Activated T-helper 17 cell treated with anti-CD3 and anti-CD28 coated beads, Interleukin-2, amount 50 U/mL, for 72 hours (primary cell): ENCODE measurements at regions not wholly inside any gene's neighbourhood (a gene's known extent, or its start where the extent isn't known, plus 50 kb on each side); places are given as distances from the start of the nearest gene placed in this dataset.

ENCODE experiments used
- ATAC-seq: fragments of 150-1000 bp; cut with Tn5 transposase; replicated peaks from 2 replicates; pipeline ENCODE4 v1.10.0; 2021; ENCODE audit warnings: mild to moderate bottlenecking, moderate library complexity
- H3K27ac Mint-ChIP-seq: one replicate; pipeline ENCODE4 v1.8.0; 2022; ENCODE audit warnings: mixed read lengths
- H3K27me3 Mint-ChIP-seq: one replicate; pipeline ENCODE4 v1.8.0; 2022; ENCODE audit warnings: mixed read lengths
- H3K36me3 Mint-ChIP-seq: one replicate; pipeline ENCODE4 v1.8.0; 2022; ENCODE audit warnings: low read depth, mild to moderate bottlenecking, mixed read lengths
- H3K4me1 Mint-ChIP-seq: one replicate; pipeline ENCODE4 v1.8.0; 2022; ENCODE audit warnings: mixed read lengths
- H3K4me3 Mint-ChIP-seq: one replicate; pipeline ENCODE4 v1.8.0; 2022; ENCODE audit warnings: mild to moderate bottlenecking, mixed read lengths
- H3K9me3 Mint-ChIP-seq: one replicate; pipeline ENCODE4 v1.8.0; 2022; ENCODE audit warnings: mixed read lengths

DNA sequence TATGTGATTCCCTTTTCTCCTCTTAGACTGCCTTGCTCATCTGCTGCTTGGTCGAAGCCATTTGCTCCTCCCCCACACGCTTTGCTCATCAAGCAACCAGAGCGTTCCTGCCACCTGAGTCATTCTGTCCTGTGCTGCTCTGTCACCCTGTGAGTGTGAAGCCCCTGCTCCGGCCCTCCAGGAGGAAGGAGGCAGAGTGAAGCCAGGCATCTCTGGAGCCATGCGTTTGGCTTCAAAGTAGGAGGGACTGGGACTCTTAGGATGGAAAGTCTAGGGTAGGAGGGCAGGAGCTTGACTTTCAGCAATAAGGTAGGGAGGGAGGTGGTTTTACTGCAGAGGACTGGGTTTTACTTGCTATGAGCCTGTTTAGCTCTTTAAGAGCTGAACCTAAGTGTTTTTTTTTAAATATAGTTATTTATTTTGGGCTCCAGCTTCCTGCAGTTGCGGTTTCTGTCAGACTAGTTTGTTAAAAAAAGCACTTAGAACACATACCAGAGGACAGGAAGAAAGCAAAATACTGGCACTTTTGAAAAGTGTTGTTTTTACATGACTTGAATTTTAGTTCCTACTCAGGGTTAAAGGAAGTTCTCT lies 63.6 kb downstream of the SPINK2 start:
- ATAC-seq, result peak; percentile 100
- H3K4me1 Mint-ChIP-seq, result peaks cover 15% of the 10 kb centered on the region
- H3K27me3 Mint-ChIP-seq, result no peaks in the 10 kb centered on the region
- H3K4me3 Mint-ChIP-seq, result peak overlapping the region; percentile 73
- no peaks in the 10 kb centered on the region for H3K9me3 Mint-ChIP-seq
- H3K36me3 Mint-ChIP-seq, result no peaks in the 10 kb centered on the region
- H3K27ac Mint-ChIP-seq, result peak overlapping the region; percentile 89

DNA sequence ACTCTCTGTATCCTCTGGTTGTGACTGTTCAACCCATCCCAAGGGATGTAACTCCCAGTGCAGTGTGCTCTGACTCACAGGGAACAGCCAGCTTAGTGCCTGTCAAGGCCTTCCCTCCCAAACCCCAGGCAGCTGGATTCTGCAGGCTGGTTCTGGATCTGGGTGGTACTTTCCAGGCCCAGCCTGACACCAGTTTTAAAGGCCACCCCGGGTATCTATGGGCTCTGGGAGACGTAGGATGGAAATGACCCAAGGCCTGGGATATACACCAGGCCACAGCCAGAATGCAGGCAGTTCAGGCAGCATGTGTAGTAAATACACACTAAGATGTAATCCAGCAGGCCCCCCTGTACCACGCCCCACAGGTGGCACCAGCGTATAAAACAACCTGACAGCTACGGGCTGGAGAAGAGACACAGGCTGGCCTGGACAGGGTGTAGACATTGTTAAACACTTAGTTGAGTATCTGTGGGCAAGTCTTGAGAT lies 64.2 kb downstream of the SPINK2 start:
- peak; percentile 55 for ATAC-seq
- H3K27me3 Mint-ChIP-seq, result no peaks in the 10 kb centered on the region
- H3K9me3 Mint-ChIP-seq, result no peaks in the 10 kb centered on the region
- H3K4me3 Mint-ChIP-seq, result peak overlapping the region; percentile 73
- no peaks in the 10 kb centered on the region for H3K36me3 Mint-ChIP-seq
- peak overlapping the region; percentile 89 for H3K27ac Mint-ChIP-seq
- H3K4me1 Mint-ChIP-seq, result peaks cover 15% of the 10 kb centered on the region

- Mint-ChIP-seq H3K4me3 (no peak overlapping the region), H3K27ac (peak overlapping the region; percentile 19), H3K4me1 (peaks cover 11% of the 10 kb centered on the region), H3K9me3 (no peaks in the 10 kb centered on the region), H3K36me3 (no peaks in the 10 kb centered on the region), H3K27me3 (no peaks in the 10 kb centered on the region)
- no peak for ATAC-seq
These were observed 65.6 kb downstream of the SPINK2 start for GRCh38 chr4:56755901-56756300.

- no peaks in the 10 kb centered on the region for H3K9me3 Mint-ChIP-seq
- H3K4me1 Mint-ChIP-seq, result peaks cover 5% of the 10 kb centered on the region
- no peak overlapping the region for H3K27ac Mint-ChIP-seq
- no peaks in the 10 kb centered on the region for H3K36me3 Mint-ChIP-seq
- no peak for ATAC-seq
- H3K27me3 Mint-ChIP-seq, result no peaks in the 10 kb centered on the region
- no peak overlapping the region for H3K4me3 Mint-ChIP-seq
These were observed 68.5 kb downstream of the SPINK2 start for GRCh38 chr4:56752985-56753384.

DNA sequence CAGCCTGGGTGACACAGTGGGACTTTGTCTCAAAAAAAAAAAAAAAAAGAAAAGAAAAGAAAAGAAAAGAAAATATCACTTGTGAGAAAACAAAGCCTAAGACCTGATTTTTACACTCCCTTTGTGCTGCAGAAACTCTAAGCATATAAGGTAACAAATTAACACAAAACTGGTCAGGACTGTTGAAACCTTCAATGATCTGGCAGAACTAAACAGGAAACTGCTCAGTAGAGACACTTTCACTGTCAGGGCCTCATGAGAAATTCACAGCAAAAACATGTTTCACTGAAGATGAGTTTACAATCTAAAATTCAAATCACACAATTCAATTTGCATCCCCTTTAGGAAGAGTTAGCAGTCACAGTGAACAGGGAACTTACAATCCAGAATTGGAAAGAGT lies 69.1 kb upstream of the HOPX start:
- no peaks in the 10 kb centered on the region for H3K9me3 Mint-ChIP-seq
- no peaks in the 10 kb centered on the region for H3K27me3 Mint-ChIP-seq
- no peaks in the 10 kb centered on the region for H3K4me1 Mint-ChIP-seq
- H3K4me3 Mint-ChIP-seq, result no peak overlapping the region
- no peak for ATAC-seq
- H3K27ac Mint-ChIP-seq, result no peak overlapping the region
- H3K36me3 Mint-ChIP-seq, result no peaks in the 10 kb centered on the region

DNA sequence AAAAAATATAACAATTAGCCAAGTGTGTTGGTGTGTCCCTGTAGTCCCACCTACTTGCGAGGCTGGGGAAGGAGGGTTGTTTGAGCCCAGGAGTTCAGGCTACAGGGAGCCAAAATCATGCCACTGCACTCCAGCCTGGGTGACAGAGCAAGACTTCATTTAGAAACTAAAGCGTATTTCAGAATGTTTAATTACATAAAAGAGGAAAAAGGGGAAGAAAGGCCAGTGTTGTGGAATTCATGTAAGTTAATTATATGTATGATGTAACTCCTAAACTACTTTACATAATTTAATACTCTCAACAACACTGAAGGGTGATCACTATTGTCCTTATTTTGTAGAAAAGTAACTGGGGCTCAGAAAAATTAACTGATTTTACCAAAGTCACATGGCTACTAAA lies 67.2 kb upstream of the HOPX start:
- Mint-ChIP-seq H3K9me3 (no peaks in the 10 kb centered on the region), H3K27ac (no peak overlapping the region), H3K27me3 (no peaks in the 10 kb centered on the region)

GRCh38 chr4:56746639-56747038 lies 65.5 kb upstream of the HOPX start:
- no peaks in the 10 kb centered on the region for H3K9me3 Mint-ChIP-seq
- H3K4me3 Mint-ChIP-seq, result no peak overlapping the region
- H3K4me1 Mint-ChIP-seq, result no peaks in the 10 kb centered on the region
- H3K27me3 Mint-ChIP-seq, result no peaks in the 10 kb centered on the region
- no peak overlapping the region for H3K27ac Mint-ChIP-seq
- no peak for ATAC-seq
- no peaks in the 10 kb centered on the region for H3K36me3 Mint-ChIP-seq

More for the DNA sequence above, 67.2 kb upstream of the HOPX start:
- no peak for ATAC-seq
- H3K4me1 Mint-ChIP-seq, result no peaks in the 10 kb centered on the region
- no peak overlapping the region for H3K4me3 Mint-ChIP-seq
- no peaks in the 10 kb centered on the region for H3K36me3 Mint-ChIP-seq

- Mint-ChIP-seq H3K4me1 (no peaks in the 10 kb centered on the region), H3K36me3 (no peaks in the 10 kb centered on the region), H3K27ac (no peak overlapping the region), H3K4me3 (no peak overlapping the region), H3K9me3 (no peaks in the 10 kb centered on the region), H3K27me3 (no peaks in the 10 kb centered on the region)
- no peak for ATAC-seq
These were observed 63.9 kb upstream of the HOPX start for GRCh38 chr4:56745042-56745441.

- Mint-ChIP-seq H3K27me3 (no peaks in the 10 kb centered on the region), H3K4me1 (no peaks in the 10 kb centered on the region), H3K4me3 (no peak overlapping the region), H3K36me3 (no peaks in the 10 kb centered on the region), H3K27ac (no peak overlapping the region), H3K9me3 (no peaks in the 10 kb centered on the region)
- peak; percentile 29 for ATAC-seq
These were observed 62.9 kb upstream of the HOPX start for GRCh38 chr4:56744030-56744429.

DNA sequence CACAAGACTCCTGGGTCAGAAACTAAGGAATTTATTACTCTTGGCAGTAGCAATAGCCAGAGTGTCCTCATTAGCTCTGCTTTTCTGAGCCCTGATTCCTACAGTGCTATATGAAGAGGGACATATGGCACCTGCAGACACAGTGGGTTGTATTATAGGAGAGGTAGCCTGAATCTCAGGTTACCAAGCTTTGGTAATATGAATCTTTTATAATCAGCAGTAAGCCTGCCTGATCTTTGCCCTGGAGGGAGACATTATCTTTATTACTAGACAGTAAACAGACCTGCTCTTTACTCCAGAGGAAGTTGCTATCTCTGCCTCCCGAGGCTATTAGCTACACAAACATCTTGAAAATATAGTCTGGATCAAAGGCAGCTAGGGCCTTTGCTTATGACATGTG lies 62.5 kb upstream of the HOPX start:
- Mint-ChIP-seq H3K9me3 (no peaks in the 10 kb centered on the region), H3K27me3 (no peaks in the 10 kb centered on the region), H3K36me3 (no peaks in the 10 kb centered on the region), H3K27ac (no peak overlapping the region), H3K4me1 (no peaks in the 10 kb centered on the region), H3K4me3 (no peak overlapping the region)
- no peak for ATAC-seq

DNA sequence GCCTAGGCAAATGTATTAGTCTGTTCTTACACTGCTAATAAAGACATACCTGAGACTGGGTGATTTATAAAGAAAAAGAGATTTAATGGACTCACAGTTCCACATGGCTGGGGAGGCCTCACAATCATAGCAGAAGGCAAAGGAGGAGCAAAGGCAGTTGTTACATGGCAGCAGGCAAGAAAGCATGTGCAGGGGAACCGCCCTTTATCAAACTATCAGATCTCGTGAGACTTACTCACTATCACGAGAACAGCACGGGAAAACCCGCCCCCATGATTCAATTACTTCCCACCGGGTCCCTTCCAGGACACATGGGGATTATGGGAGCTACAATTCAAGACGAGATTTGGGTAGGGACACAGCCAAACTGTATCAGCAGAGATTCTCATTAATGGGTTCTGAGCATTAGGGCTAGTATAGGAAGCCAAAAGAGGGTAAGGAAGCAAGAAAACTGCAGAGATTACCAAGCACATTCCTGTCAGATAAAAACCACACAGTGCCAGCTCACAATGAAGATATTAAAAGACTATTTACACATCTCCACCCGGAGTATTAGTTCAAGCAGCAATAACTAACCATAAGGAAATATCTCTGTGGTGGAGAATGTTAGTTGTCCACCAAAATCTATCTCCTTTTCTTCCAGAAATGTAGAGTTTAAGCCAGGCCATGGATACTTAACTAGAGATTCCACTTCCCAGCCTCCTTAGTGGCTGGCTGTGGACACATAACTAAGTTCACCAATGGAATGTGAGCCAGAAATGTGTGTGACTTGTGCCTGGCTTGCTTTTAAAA lies 61.2 kb upstream of the HOPX start:
- Mint-ChIP-seq H3K27ac (no peak overlapping the region), H3K27me3 (no peaks in the 10 kb centered on the region), H3K36me3 (no peaks in the 10 kb centered on the region), H3K4me3 (no peak overlapping the region), H3K4me1 (no peaks in the 10 kb centered on the region), H3K9me3 (no peaks in the 10 kb centered on the region)
- ATAC-seq, result no peak

DNA sequence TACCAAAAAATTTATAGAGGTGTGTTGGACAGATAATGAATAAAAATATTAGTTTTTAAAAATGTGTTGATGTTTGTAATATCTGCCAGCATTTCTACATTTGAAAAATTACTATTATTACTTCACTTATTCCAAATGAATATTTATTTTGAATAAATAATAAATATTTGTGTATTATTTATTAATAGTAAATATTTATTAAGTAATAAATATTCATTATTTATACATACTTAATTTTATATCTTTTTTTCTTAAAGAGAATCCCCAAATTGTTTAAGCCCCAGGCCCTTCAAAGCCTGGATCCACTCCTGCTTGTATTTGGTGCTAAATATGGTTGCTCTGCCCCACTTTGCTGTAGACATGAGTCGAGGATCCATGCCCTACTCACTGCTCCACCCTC lies 60.5 kb upstream of the HOPX start:
- H3K27me3 Mint-ChIP-seq, result no peaks in the 10 kb centered on the region
- no peak for ATAC-seq
- H3K36me3 Mint-ChIP-seq, result no peaks in the 10 kb centered on the region
- H3K27ac Mint-ChIP-seq, result no peak overlapping the region
- no peaks in the 10 kb centered on the region for H3K9me3 Mint-ChIP-seq
- no peak overlapping the region for H3K4me3 Mint-ChIP-seq
- no peaks in the 10 kb centered on the region for H3K4me1 Mint-ChIP-seq

DNA sequence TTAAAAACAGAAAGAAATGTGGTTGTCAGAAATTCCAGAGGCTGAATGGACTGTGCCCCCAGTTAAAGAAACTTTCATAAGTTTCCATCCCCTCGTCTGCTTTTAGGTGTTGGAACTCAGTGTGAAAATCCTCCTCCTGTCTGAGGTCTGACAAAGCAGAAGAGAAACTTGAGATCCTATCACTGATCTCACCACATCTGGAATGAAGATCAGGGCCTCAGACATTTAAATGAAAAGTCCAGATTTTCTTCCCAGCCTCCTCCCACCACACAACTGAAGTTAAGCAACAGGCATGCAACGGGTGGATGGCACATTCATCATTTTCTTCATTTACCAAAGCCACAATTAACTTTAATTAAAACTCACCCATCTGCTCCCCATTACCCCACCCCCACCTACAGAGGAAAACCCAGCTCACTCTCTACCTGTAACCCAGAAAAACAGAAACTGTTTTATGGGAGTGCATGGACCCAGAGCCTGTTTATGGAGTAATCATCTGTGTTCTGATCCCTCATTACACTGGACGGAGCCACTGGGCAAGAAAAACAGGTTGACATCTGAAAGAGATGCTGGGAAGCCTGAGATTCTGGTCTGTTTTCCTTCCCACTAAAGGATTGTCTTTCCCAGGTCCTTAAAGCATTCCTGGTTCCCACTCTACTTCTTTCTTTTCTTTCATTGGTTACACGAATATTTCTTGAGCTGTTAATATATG lies 58.1 kb upstream of the HOPX start:
- Mint-ChIP-seq H3K27me3 (no peaks in the 10 kb centered on the region), H3K27ac (no peak overlapping the region), H3K4me1 (no peaks in the 10 kb centered on the region), H3K36me3 (no peaks in the 10 kb centered on the region), H3K9me3 (no peaks in the 10 kb centered on the region), H3K4me3 (no peak overlapping the region)
- ATAC-seq, result no peak

GRCh38 chr4:56737666-56738065 lies 56.6 kb upstream of the HOPX start:
- no peaks in the 10 kb centered on the region for H3K36me3 Mint-ChIP-seq
- ATAC-seq, result no peak
- peaks cover 7% of the 10 kb centered on the region for H3K27me3 Mint-ChIP-seq
- H3K9me3 Mint-ChIP-seq, result no peaks in the 10 kb centered on the region
- peak overlapping the region; percentile 42 for H3K27ac Mint-ChIP-seq
- H3K4me3 Mint-ChIP-seq, result no peak overlapping the region
- H3K4me1 Mint-ChIP-seq, result peaks cover 4% of the 10 kb centered on the region

DNA sequence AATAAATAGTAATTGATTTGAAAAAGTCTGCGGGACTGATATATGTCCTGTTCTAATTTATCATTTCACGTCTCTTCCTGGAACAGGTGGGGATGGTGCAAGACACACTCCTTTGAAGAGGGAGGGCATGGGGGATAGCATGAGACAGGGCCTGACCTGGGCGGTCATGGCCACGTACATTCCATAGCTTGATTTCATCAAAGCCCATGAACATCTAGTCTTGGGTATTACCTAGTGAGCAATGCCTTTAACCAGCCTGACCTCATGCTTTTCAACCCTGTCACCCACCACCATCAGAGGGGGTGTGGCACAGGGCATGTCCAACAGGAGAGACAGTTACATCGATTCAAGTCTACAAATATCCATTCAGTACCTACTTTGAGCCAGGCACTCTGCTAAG lies 52.3 kb upstream of the HOPX start:
- no peaks in the 10 kb centered on the region for H3K9me3 Mint-ChIP-seq
- H3K27me3 Mint-ChIP-seq, result peaks cover 7% of the 10 kb centered on the region
- no peaks in the 10 kb centered on the region for H3K36me3 Mint-ChIP-seq
- H3K4me3 Mint-ChIP-seq, result no peak overlapping the region
- no peak for ATAC-seq
- H3K27ac Mint-ChIP-seq, result no peak overlapping the region
- H3K4me1 Mint-ChIP-seq, result peaks cover 4% of the 10 kb centered on the region
